H1 (cell line): ENCODE measurements at regions not wholly inside any gene's neighbourhood (a gene's known extent, or its start where the extent isn't known, plus 50 kb on each side); places are given as distances from the start of the nearest gene placed in this dataset.

ENCODE experiments used
- CTCF ChIA-PET: fragments of 300-600 bp; sonication (Branson Sonifier 250); formaldehyde crosslinking; loops from one replicate; lab custom pipeline; 2021; ENCODE audit not compliant: partially characterized antibody; lab: Charles Lee
- POLR2A ChIA-PET: fragments of 300-600 bp; sonication (Branson Sonifier 250); formaldehyde crosslinking; loops from one replicate; lab custom pipeline; 2021; ENCODE audit warnings: inconsistent platforms; ENCODE audit not compliant: partially characterized antibody; lab: Charles Lee
- DNase-seq, 2 experiments: peaks; one replicate each; pipeline versions ENCODE4 v3.0.0 to v3.0.0-alpha.2; 2010 to 2022; ENCODE audit warnings: low spot score in 2 of 2, low read depth in 1 of 2, mixed read lengths in 1 of 2
- FAIRE-seq: peaks from 2 replicates; lab custom pipeline; 2011; peaks lifted over from hg19 to GRCh38; lab: Jason Lieb, UNC
- H2AFZ ChIP-seq: 2 replicates; pipeline ENCODE4 v1.8.1; 2012; ENCODE audit warnings: low read length, inconsistent platforms
- H2AK5ac ChIP-seq: 2 replicates; pipeline ENCODE4 v1.6.1; 2013; ENCODE audit warnings: low read depth, low read length
- H2BK120ac ChIP-seq: replicated peaks from 2 replicates; pipeline ENCODE3; 2013; ENCODE audit warnings: low read depth, low read length, inconsistent platforms
- H2BK12ac ChIP-seq: 2 replicates; pipeline ENCODE4 v1.6.1; 2013; ENCODE audit warnings: low read depth, low read length
- H2BK15ac ChIP-seq: 2 replicates; pipeline ENCODE4 v1.6.1; 2013; ENCODE audit warnings: low read length
- H2BK20ac ChIP-seq: 2 replicates; pipeline ENCODE4 v1.6.1; 2013; ENCODE audit warnings: low read length
- H2BK5ac ChIP-seq: 2 replicates; pipeline ENCODE4 v1.6.1; 2013; ENCODE audit warnings: low read depth, low read length
- H3K14ac ChIP-seq: 2 replicates; pipeline ENCODE4 v1.6.1; 2013; ENCODE audit warnings: inconsistent platforms; ENCODE audit not compliant: insufficient read length
- H3K18ac ChIP-seq: 2 replicates; pipeline ENCODE4 v1.6.1; 2013; ENCODE audit warnings: low read length; ENCODE audit errors: extremely low read depth
- H3K23ac ChIP-seq: 2 replicates; pipeline ENCODE4 v1.6.1; 2013; ENCODE audit warnings: inconsistent platforms; ENCODE audit not compliant: insufficient read length
- H3K23me2 ChIP-seq: 2 replicates; pipeline ENCODE4 v1.6.1; 2013; ENCODE audit warnings: low read depth, low read length
- H3K27ac ChIP-seq: 2 replicates; pipeline ENCODE4 v1.6.1; 2011; ENCODE audit warnings: low read depth, low read length, inconsistent platforms
- H3K27me3 ChIP-seq, 4 experiments: replicated peaks in 1 of 4; 1 replicate in 1 of 4; 2 replicates in 3 of 4; pipeline versions ENCODE4 v1.6.1 to v1.8.1; 2011 to 2013; ENCODE audit warnings: low read length in 3 of 4, mild to moderate bottlenecking in 3 of 4, inconsistent platforms in 2 of 4, mixed read lengths in 2 of 4, moderate library complexity in 1 of 4; ENCODE audit not compliant: control insufficient read depth in 3 of 4, insufficient read depth in 3 of 4; ENCODE audit errors: extremely low read depth in 1 of 4
- H3K36me3 ChIP-seq, 4 experiments: 2 replicates each; pipeline versions ENCODE4 v1.6.1 to v1.8.1; 2011 to 2013; ENCODE audit warnings: mild to moderate bottlenecking in 4 of 4, low read length in 3 of 4, moderate library complexity in 2 of 4, control low read depth in 1 of 4, inconsistent platforms in 1 of 4; ENCODE audit not compliant: insufficient read depth in 4 of 4, control insufficient read depth in 2 of 4
- H3K4ac ChIP-seq: replicated peaks from 2 replicates; pipeline ENCODE3; 2013; ENCODE audit warnings: low read length, low read depth, mixed read lengths, inconsistent platforms; ENCODE audit not compliant: insufficient read length
- H3K4me1 ChIP-seq, 4 experiments: replicated peaks in 1 of 4; 1 replicate in 1 of 4; 2 replicates in 3 of 4; pipeline versions ENCODE4 v1.6.1 to v1.8.1; 2011 to 2013; ENCODE audit warnings: low read length in 3 of 4, inconsistent platforms in 2 of 4, mixed read lengths in 1 of 4; ENCODE audit not compliant: insufficient read depth in 4 of 4, control insufficient read depth in 3 of 4
- H3K4me2 ChIP-seq, 2 experiments: 2 replicates each; pipeline versions ENCODE4 v1.6.1 to v1.8.1; 2011 to 2013; ENCODE audit warnings: low read depth in 2 of 2, low read length in 2 of 2, control low read depth in 1 of 2, inconsistent platforms in 1 of 2, mild to moderate bottlenecking in 1 of 2; ENCODE audit not compliant: insufficient read depth in 1 of 2
- H3K4me3 ChIP-seq, 4 experiments: fragments of 200-600, 300-600 bp in 1 of 4; sonication (generic), shearing (Covaris generic), sonication (Bioruptor Twin) in 1 of 4; 2 replicates each; pipeline versions ENCODE4 v1.5.1 to v1.8.1; 2011 to 2016; ENCODE audit warnings: low read length in 4 of 4, low read depth in 3 of 4, control low read depth in 2 of 4, inconsistent platforms in 2 of 4, mild to moderate bottlenecking in 2 of 4, mixed read lengths in 1 of 4, moderate library complexity in 1 of 4; ENCODE audit not compliant: insufficient read depth in 2 of 4; ENCODE audit errors: extremely low read depth in 1 of 4
- H3K56ac ChIP-seq: replicated peaks from 2 replicates; pipeline ENCODE3; 2013; ENCODE audit warnings: low read depth, mild to moderate bottlenecking, mixed read lengths, low read length, inconsistent platforms; ENCODE audit not compliant: insufficient read length
- H3K79me1 ChIP-seq: 2 replicates; pipeline ENCODE4 v1.6.1; 2013; ENCODE audit warnings: low read depth, low read length, control low read depth
- H3K79me2 ChIP-seq, 2 experiments: 2 replicates each; pipeline versions ENCODE4 v1.6.1 to v1.8.1; 2012 to 2013; ENCODE audit warnings: low read length in 2 of 2, mild to moderate bottlenecking in 2 of 2, inconsistent platforms in 1 of 2; ENCODE audit not compliant: insufficient read depth in 2 of 2, control insufficient read depth in 1 of 2
- H3K9ac ChIP-seq, 4 experiments: replicated peaks in 1 of 4; 1 replicate in 1 of 4; 2 replicates in 3 of 4; pipeline versions ENCODE4 v1.6.1 to v1.8.1; 2011 to 2013; ENCODE audit warnings: low read depth in 3 of 4, low read length in 3 of 4, control low read depth in 2 of 4, mild to moderate bottlenecking in 2 of 4, moderate library complexity in 2 of 4, inconsistent platforms in 1 of 4; ENCODE audit errors: extremely low read depth in 1 of 4
- H3K9me3 ChIP-seq, 2 experiments: 2 replicates each; pipeline versions ENCODE4 v1.6.1 to v1.8.1; 2012 to 2013; ENCODE audit warnings: mild to moderate bottlenecking in 2 of 2, moderate library complexity in 2 of 2, control low read depth in 1 of 2, inconsistent platforms in 1 of 2, low read depth in 1 of 2, low read length in 1 of 2, mixed read lengths in 1 of 2; ENCODE audit not compliant: insufficient read depth in 2 of 2
- H4K20me1 ChIP-seq, 2 experiments: replicated peaks in 1 of 2; 2 replicates each; pipeline versions ENCODE3 to v1.8.1; 2011 to 2013; ENCODE audit warnings: inconsistent platforms in 2 of 2, low read length in 2 of 2, mild to moderate bottlenecking in 1 of 2; ENCODE audit not compliant: insufficient read depth in 2 of 2, control insufficient read depth in 1 of 2
- H4K5ac ChIP-seq: 2 replicates; pipeline ENCODE4 v1.6.1; 2013; ENCODE audit warnings: low read length, low read depth, mixed read lengths, inconsistent platforms; ENCODE audit not compliant: insufficient read length
- H4K8ac ChIP-seq: 2 replicates; pipeline ENCODE4 v1.8.0; 2013; ENCODE audit warnings: mild to moderate bottlenecking, moderate library complexity, low read length, inconsistent platforms; ENCODE audit not compliant: insufficient read depth; ENCODE audit errors: extremely low read depth
- H4K91ac ChIP-seq: replicated peaks from 2 replicates; pipeline ENCODE3; 2013; ENCODE audit warnings: low read length, mixed read lengths, inconsistent platforms; ENCODE audit not compliant: insufficient read length
- BRCA1 ChIP-seq: IDR thresholded peaks from 2 replicates; pipeline ENCODE4 v1.6.1; 2012; ENCODE audit warnings: low read depth, low read length, improper control_type of control experiment
- CBX8 ChIP-seq: fragments of 300-800, 300-1000 bp; sonication (generic); IDR thresholded peaks from 2 replicates; pipeline ENCODE4 v1.7.1; 2016; ENCODE audit warnings: low read depth, low read length, borderline replicate concordance
- CREB1 ChIP-seq: IDR thresholded peaks from 2 replicates; pipeline ENCODE4 v1.6.1; 2012; ENCODE audit warnings: inconsistent platforms
- CTBP2 ChIP-seq: IDR thresholded peaks from 2 replicates; pipeline ENCODE4 v1.7.0; 2011; ENCODE audit warnings: borderline replicate concordance, mild to moderate bottlenecking, moderate library complexity, mixed read lengths, low read length; ENCODE audit not compliant: insufficient read depth, insufficient read length
- EP300 ChIP-seq, 2 experiments: IDR thresholded peaks; 1 replicate in 1 of 2; 2 replicates in 1 of 2; pipeline ENCODE4 v1.6.1; 2011 to 2012; ENCODE audit warnings: low read depth in 2 of 2, low read length in 2 of 2, mild to moderate bottlenecking in 2 of 2, borderline replicate concordance in 1 of 2, inconsistent platforms in 1 of 2, moderate library complexity in 1 of 2
- EZH2 ChIP-seq: fragments of 200-600 bp; sonication (generic); IDR thresholded peaks from 2 replicates; pipeline ENCODE4 v1.7.1; 2012; ENCODE audit warnings: low read depth, mild to moderate bottlenecking, moderate library complexity, low read length, inconsistent platforms; ENCODE audit not compliant: severe bottlenecking
- GABPA ChIP-seq: IDR thresholded peaks from 2 replicates; pipeline ENCODE4 v1.6.1; 2011; ENCODE audit warnings: mild to moderate bottlenecking, low read length, moderate library complexity, borderline replicate concordance; ENCODE audit not compliant: insufficient read depth
- RAD21 ChIP-seq, 2 experiments: IDR thresholded peaks in 1 of 2; conservative IDR thresholded peaks in 1 of 2; 2 replicates each; pipeline ENCODE4 v1.6.1; 2011; ENCODE audit warnings: low read depth in 2 of 2, low read length in 2 of 2, improper control_type of control experiment in 1 of 2, inconsistent platforms in 1 of 2, mild to moderate bottlenecking in 1 of 2, moderate library complexity in 1 of 2
- TAF7 ChIP-seq: optimal IDR thresholded peaks from 2 replicates; pipeline ENCODE3; 2011; ENCODE audit warnings: low read depth, mild to moderate bottlenecking, inconsistent platforms, low read length, moderate library complexity, borderline replicate concordance
- WGBS, 2 experiments: shearing (Covaris generic) in 1 of 2; methylation state at CpG; one replicate each; pipeline versions ENCODE4 v1.1.6 to v1.1.7; 2013 to 2015; ENCODE audit warnings: low lambda C conversion rate in 2 of 2, mixed read lengths in 2 of 2, inconsistent platforms in 1 of 2, low coverage in 1 of 2, missing lambda C conversion rate in 1 of 2; ENCODE audit not compliant: insufficient replicate concordance in 2 of 2, insufficient coverage in 1 of 2, insufficient read length in 1 of 2; ENCODE audit errors: extremely low coverage in 1 of 2, missing lambda C conversion rate in 1 of 2; 5-methylcytosine and 5-hydroxymethylcytosine counted together
- TF ChIP-seq, protein P1 (sequence below): IDR thresholded peaks from 2 replicates; pipeline ENCODE4 v1.6.1; 2011; ENCODE audit warnings: low read length, improper control_type of control experiment
- TF ChIP-seq, protein P2 (sequence below): IDR thresholded peaks from 2 replicates; pipeline ENCODE4 v1.6.1; 2012; ENCODE audit warnings: inconsistent platforms

DNA sequence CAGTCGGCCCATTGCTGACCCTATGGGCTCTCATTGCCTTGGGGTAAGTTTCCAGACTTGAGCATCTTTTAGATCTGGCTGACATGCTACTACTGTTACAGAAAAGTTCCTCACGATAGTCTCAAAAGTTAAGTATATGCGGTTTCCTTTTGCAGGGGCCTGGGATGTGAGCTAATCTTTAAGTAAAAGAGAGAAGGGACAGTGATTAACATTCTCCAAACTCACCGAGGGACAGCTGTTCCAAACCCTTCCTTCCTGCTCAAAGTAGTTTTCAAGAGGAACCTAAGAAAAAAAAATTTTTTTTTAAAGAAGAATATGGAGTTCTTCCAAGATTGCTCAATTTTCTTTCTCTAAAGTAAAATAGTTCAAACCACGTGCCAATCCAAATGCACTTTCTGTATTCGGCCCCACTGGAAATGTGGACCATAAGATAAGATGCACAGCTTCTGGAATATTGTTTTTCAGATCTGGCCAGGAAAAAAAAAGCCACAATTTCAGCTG, 168.0 kb upstream of the SPRY4 start:
- no peak overlapping the region for H2BK120ac ChIP-seq
- no peak overlapping the region for H2BK5ac ChIP-seq
- no peaks in the 10 kb centered on the region for H3K9me3 ChIP-seq
- H3K56ac ChIP-seq = no peak overlapping the region
- no peak overlapping the region for H3K14ac ChIP-seq
- no peaks in the 10 kb centered on the region; the same call in 1 of the 2 replicates for H3K23me2 ChIP-seq
- H2AK5ac ChIP-seq = no peak overlapping the region
- no peaks in the 10 kb centered on the region for H3K36me3 ChIP-seq
- H2BK20ac ChIP-seq = no peak overlapping the region
- H3K4ac ChIP-seq = no peak overlapping the region
- no peak overlapping the region for H3K9ac ChIP-seq
- FAIRE-seq = no peak
- no peak overlapping the region for H4K8ac ChIP-seq
- 89% methylated on average over 6 of the region's 6 CpGs; no CpG with 5 or more reads in 1 of the 2 experiments for WGBS, 2 experiments
- no peak overlapping the region for H2BK15ac ChIP-seq
- no peaks in the 10 kb centered on the region for H4K20me1 ChIP-seq
- H3K27me3 ChIP-seq = no peaks in the 10 kb centered on the region
- H3K18ac ChIP-seq = no peak overlapping the region
- H4K91ac ChIP-seq = no peak overlapping the region
- DNase-seq = no peak
- peaks cover 0 to 4% (median 2%) of the 10 kb centered on the region in 4 experiments; a peak in 3 of 7 replicates for H3K4me1 ChIP-seq
- no peak overlapping the region for H3K4me3 ChIP-seq
- no peak overlapping the region for H3K27ac ChIP-seq
- no peak overlapping the region for H2BK12ac ChIP-seq
- no peak overlapping the region for H3K23ac ChIP-seq
- no peak overlapping the region for H4K5ac ChIP-seq
- ChIA-PET POLR2A (interaction anchor here (0.7 to 0.9 kb wide), 4 partner anchors 131 to 168 kb away, joined by 3 to 4 read pairs (median 3); partner anchors contain the start of gene SPRY4), CTCF (interaction anchor here (0.7 to 1.3 kb wide), 4 partner anchors 17 to 126 kb away, joined by 3 to 6 read pairs (median 4); no protein-coding TSS in a partner anchor)
- no peak overlapping the region for H2AFZ ChIP-seq
- H3K4me2 ChIP-seq = no peak overlapping the region
- H3K79me2 ChIP-seq = no peaks in the 10 kb centered on the region
- no peaks in the 10 kb centered on the region for H3K79me1 ChIP-seq
- TF ChIP-seq RAD21 (IDR thresholded peaks at IDR 0.05 in 1 of 2, conservative IDR thresholded peaks at IDR 0.05 in 1 of 2; ENCODE audit: low read depth in 2 of 2, low read length in 2 of 2) = no peak
- TF ChIP-seq, protein P1, sequence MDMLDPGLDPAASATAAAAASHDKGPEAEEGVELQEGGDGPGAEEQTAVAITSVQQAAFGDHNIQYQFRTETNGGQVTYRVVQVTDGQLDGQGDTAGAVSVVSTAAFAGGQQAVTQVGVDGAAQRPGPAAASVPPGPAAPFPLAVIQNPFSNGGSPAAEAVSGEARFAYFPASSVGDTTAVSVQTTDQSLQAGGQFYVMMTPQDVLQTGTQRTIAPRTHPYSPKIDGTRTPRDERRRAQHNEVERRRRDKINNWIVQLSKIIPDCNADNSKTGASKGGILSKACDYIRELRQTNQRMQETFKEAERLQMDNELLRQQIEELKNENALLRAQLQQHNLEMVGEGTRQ = no peak
- TF ChIP-seq TAF7 = no peak
- no peak for TF ChIP-seq GABPA
- no peak for TF ChIP-seq EP300 (IDR thresholded peaks at IDR 0.05; ENCODE audit: borderline replicate concordance in 1 of 2, low read depth in 2 of 2, low read length in 2 of 2)
- TF ChIP-seq, protein P2, sequence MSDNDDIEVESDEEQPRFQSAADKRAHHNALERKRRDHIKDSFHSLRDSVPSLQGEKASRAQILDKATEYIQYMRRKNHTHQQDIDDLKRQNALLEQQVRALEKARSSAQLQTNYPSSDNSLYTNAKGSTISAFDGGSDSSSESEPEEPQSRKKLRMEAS = no peak
- no peak for TF ChIP-seq BRCA1
- TF ChIP-seq CREB1 = no peak
- TF ChIP-seq EZH2 = no peak
- TF ChIP-seq CTBP2 = no peak
- no peak for TF ChIP-seq CBX8
